HCT116 (cell line): ENCODE measurements at regions not wholly inside any gene's neighbourhood (a gene's known extent, or its start where the extent isn't known, plus 50 kb on each side); places are given as distances from the start of the nearest gene placed in this dataset.

ENCODE experiments used
- CTCF ChIP-seq, 3 experiments: fragments of 200-600 bp in 1 of 3; sonication (generic) in 1 of 3; IDR thresholded peaks in 2 of 3; conservative IDR thresholded peaks in 1 of 3; 2 replicates each; pipeline ENCODE4 v1.5.1; 2012 to 2017; ENCODE audit warnings: low read depth in 2 of 3, low read length in 2 of 3, antibody characterized with exemption in 1 of 3, borderline replicate concordance in 1 of 3, control low read depth in 1 of 3, mild to moderate bottlenecking in 1 of 3, mixed read lengths in 1 of 3, mixed run types in 1 of 3, moderate library complexity in 1 of 3; ENCODE audit not compliant: insufficient read depth in 1 of 3
- EGR1 ChIP-seq: IDR thresholded peaks from 2 replicates; pipeline ENCODE4 v1.6.1; 2012; ENCODE audit warnings: low read depth
- JUND ChIP-seq: IDR thresholded peaks from 2 replicates; pipeline ENCODE4 v1.6.1; 2012
- MAX ChIP-seq: IDR thresholded peaks from 2 replicates; pipeline ENCODE4 v1.6.1; 2012
- POLR2A ChIP-seq: IDR thresholded peaks from 2 replicates; pipeline ENCODE4 v1.7.0; 2011; ENCODE audit warnings: borderline replicate concordance; ENCODE audit not compliant: insufficient read depth, insufficient read length; ENCODE audit errors: extremely low read depth
- POLR2AphosphoS5 ChIP-seq: IDR thresholded peaks from 2 replicates; pipeline ENCODE4 v1.6.1; 2011; ENCODE audit warnings: mild to moderate bottlenecking, low read depth, low read length, moderate library complexity
- RAD21 ChIP-seq: IDR thresholded peaks from 2 replicates; pipeline ENCODE4 v1.6.1; 2012; ENCODE audit warnings: low read depth, mild to moderate bottlenecking
- TF ChIP-seq, protein P1 (sequence below): IDR thresholded peaks from 2 replicates; pipeline ENCODE4 v1.6.1; 2012; ENCODE audit warnings: low read depth

DNA sequence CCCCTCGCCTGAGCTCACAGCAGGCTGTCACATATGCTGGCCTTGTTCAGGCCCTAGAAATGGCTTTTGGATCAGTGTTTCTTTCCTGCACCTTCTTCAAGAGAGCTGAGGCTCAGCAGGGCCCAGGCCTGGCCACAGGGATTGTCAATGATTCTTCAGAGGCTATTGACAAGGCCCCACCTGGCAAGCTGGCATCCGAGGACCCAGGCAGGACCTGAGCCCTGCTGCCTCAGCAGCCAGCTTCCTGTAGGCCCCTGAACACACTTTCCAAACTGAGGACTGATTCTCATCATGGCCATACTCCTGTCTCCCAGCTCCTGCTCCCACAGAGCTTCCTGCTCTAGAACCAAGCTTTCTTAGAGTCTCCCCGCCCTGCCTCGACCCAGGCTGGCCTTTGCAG is 136.8 kb downstream of the UQCRFS1 start:
- TF ChIP-seq CTCF (IDR thresholded peaks at IDR 0.05 in 2 of 3, conservative IDR thresholded peaks at IDR 0.05 in 1 of 3; ENCODE audit: borderline replicate concordance in 1 of 3, insufficient read depth in 1 of 3, low read depth in 2 of 3, low read length in 2 of 3) = no peak
- no peak for TF ChIP-seq MAX
- no peak for TF ChIP-seq POLR2A
- TF ChIP-seq, protein P1, sequence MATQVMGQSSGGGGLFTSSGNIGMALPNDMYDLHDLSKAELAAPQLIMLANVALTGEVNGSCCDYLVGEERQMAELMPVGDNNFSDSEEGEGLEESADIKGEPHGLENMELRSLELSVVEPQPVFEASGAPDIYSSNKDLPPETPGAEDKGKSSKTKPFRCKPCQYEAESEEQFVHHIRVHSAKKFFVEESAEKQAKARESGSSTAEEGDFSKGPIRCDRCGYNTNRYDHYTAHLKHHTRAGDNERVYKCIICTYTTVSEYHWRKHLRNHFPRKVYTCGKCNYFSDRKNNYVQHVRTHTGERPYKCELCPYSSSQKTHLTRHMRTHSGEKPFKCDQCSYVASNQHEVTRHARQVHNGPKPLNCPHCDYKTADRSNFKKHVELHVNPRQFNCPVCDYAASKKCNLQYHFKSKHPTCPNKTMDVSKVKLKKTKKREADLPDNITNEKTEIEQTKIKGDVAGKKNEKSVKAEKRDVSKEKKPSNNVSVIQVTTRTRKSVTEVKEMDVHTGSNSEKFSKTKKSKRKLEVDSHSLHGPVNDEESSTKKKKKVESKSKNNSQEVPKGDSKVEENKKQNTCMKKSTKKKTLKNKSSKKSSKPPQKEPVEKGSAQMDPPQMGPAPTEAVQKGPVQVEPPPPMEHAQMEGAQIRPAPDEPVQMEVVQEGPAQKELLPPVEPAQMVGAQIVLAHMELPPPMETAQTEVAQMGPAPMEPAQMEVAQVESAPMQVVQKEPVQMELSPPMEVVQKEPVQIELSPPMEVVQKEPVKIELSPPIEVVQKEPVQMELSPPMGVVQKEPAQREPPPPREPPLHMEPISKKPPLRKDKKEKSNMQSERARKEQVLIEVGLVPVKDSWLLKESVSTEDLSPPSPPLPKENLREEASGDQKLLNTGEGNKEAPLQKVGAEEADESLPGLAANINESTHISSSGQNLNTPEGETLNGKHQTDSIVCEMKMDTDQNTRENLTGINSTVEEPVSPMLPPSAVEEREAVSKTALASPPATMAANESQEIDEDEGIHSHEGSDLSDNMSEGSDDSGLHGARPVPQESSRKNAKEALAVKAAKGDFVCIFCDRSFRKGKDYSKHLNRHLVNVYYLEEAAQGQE = no peak
- no peak for TF ChIP-seq RAD21
- no peak for TF ChIP-seq JUND
- TF ChIP-seq POLR2AphosphoS5 = no peak
- TF ChIP-seq EGR1 = no peak
